HEK293T (cell line): ENCODE measurements at regions not wholly inside any gene's neighbourhood (a gene's known extent, or its start where the extent isn't known, plus 50 kb on each side); places are given as distances from the start of the nearest gene placed in this dataset.

ENCODE experiments used
- ELF4 ChIP-seq: fragments of 450-650 bp; IDR thresholded peaks from 2 replicates; pipeline ENCODE4 v1.6.1; 2017; ENCODE audit warnings: antibody characterized with exemption
- FOXA1 ChIP-seq: fragments of 450-650 bp; IDR thresholded peaks from 2 replicates; pipeline ENCODE4 v1.6.1; 2016; ENCODE audit warnings: mild to moderate bottlenecking
- FOXM1 ChIP-seq: fragments of 450-650 bp; IDR thresholded peaks from 2 replicates; pipeline ENCODE4 v1.6.1; 2017; ENCODE audit warnings: mild to moderate bottlenecking, borderline replicate concordance
- TARDBP ChIP-seq: fragments of 450-650 bp; IDR thresholded peaks from 2 replicates; pipeline ENCODE4 v1.6.1; 2016

DNA sequence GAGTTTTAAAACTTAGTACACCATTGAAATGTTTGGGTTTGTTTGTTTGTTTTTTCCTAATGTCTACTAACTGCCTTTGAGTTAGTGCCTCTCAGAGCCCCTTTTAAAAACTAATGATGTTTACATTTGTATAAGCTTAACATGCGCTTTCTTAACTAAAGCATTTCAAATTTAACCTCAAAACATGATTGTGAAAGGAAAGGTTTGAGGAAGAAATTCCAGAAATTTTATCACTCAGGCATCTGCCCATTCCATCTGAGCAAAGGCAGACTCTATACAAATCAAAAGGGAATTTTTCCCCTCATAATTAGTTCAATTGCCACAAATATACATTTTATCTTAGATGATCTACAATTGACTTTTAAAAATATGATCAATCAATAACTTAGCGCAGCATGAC, 230.7 kb upstream of the CAND1 start:
- TF ChIP-seq ELF4 (no peak), FOXM1 (no peak), TARDBP (no peak), FOXA1 (no peak)
